ENCODE measurements at regions not wholly inside any gene's neighbourhood (a gene's known extent, or its start where the extent isn't known, plus 50 kb on each side); places are given as distances from the start of the nearest gene placed in this dataset.

GRCh38 chr7:16026253-16027020 lies 340.0 kb upstream of the MEOX2 start:
- TF ChIP-seq FOXM1 (IDR thresholded peaks at IDR 0.05; ENCODE audit: borderline replicate concordance, low read depth) (no peak), EP300 (IDR thresholded peaks at IDR 0.05; ENCODE audit: borderline replicate concordance) (no peak), EGR1 (IDR thresholded peaks at IDR 0.05) (no peak), CEBPB (IDR thresholded peaks at IDR 0.05) (no peak), YY1 (IDR thresholded peaks at IDR 0.05; ENCODE audit: low read depth) (no peak), TCF12 (IDR thresholded peaks at IDR 0.05; ENCODE audit: low read depth) (no peak), TEAD4 (IDR thresholded peaks at IDR 0.05) (no peak), ZBTB7A (IDR thresholded peaks at IDR 0.05; ENCODE audit: low read depth) (no peak), USF1 (IDR thresholded peaks at IDR 0.05) (no peak), MAX (IDR thresholded peaks at IDR 0.05) (no peak), REST (IDR thresholded peaks at IDR 0.05; ENCODE audit: low read depth) (no peak), CREB1 (IDR thresholded peaks at IDR 0.05; ENCODE audit: low read depth) (no peak), RAD21 (IDR thresholded peaks at IDR 0.05; ENCODE audit: low read depth) (no peak), TAF1 (IDR thresholded peaks at IDR 0.05; ENCODE audit: low read depth) (no peak), NFIC (IDR thresholded peaks at IDR 0.05) (no peak)

GRCh38 chr7:16025696-16026095 lies 339.2 kb upstream of the MEOX2 start:
- no peak for TF ChIP-seq MAX (IDR thresholded peaks at IDR 0.05)
- TF ChIP-seq NFIC (IDR thresholded peaks at IDR 0.05): no peak
- no peak for TF ChIP-seq TAF1 (IDR thresholded peaks at IDR 0.05; ENCODE audit: low read depth)
- no peak for TF ChIP-seq CREB1 (IDR thresholded peaks at IDR 0.05; ENCODE audit: low read depth)
- TF ChIP-seq REST (IDR thresholded peaks at IDR 0.05; ENCODE audit: low read depth): no peak
- no peak for TF ChIP-seq USF1 (IDR thresholded peaks at IDR 0.05)
- no peak for TF ChIP-seq ZBTB7A (IDR thresholded peaks at IDR 0.05; ENCODE audit: low read depth)
- TF ChIP-seq TEAD4 (IDR thresholded peaks at IDR 0.05): no peak
- TF ChIP-seq FOXM1 (IDR thresholded peaks at IDR 0.05; ENCODE audit: borderline replicate concordance, low read depth): no peak
- TF ChIP-seq YY1 (IDR thresholded peaks at IDR 0.05; ENCODE audit: low read depth): no peak
- TF ChIP-seq EP300 (IDR thresholded peaks at IDR 0.05; ENCODE audit: borderline replicate concordance): no peak
- no peak for TF ChIP-seq TCF12 (IDR thresholded peaks at IDR 0.05; ENCODE audit: low read depth)
- TF ChIP-seq CEBPB (IDR thresholded peaks at IDR 0.05): no peak
- TF ChIP-seq RAD21 (IDR thresholded peaks at IDR 0.05; ENCODE audit: low read depth): no peak

GRCh38 chr7:16023503-16023902 lies 337.0 kb upstream of the MEOX2 start:
- TF ChIP-seq MAX (IDR thresholded peaks at IDR 0.05): no peak
- no peak for TF ChIP-seq TEAD4 (IDR thresholded peaks at IDR 0.05)
- TF ChIP-seq TCF12 (IDR thresholded peaks at IDR 0.05; ENCODE audit: low read depth): no peak
- no peak for TF ChIP-seq TAF1 (IDR thresholded peaks at IDR 0.05; ENCODE audit: low read depth)
- no peak for TF ChIP-seq REST (IDR thresholded peaks at IDR 0.05; ENCODE audit: low read depth)
- TF ChIP-seq CEBPB (IDR thresholded peaks at IDR 0.05): no peak
- TF ChIP-seq FOXM1 (IDR thresholded peaks at IDR 0.05; ENCODE audit: borderline replicate concordance, low read depth): no peak
- TF ChIP-seq CREB1 (IDR thresholded peaks at IDR 0.05; ENCODE audit: low read depth): no peak
- TF ChIP-seq USF1 (IDR thresholded peaks at IDR 0.05): no peak
- no peak for TF ChIP-seq EGR1 (IDR thresholded peaks at IDR 0.05)
- no peak for TF ChIP-seq EP300 (IDR thresholded peaks at IDR 0.05; ENCODE audit: borderline replicate concordance)
- no peak for TF ChIP-seq RAD21 (IDR thresholded peaks at IDR 0.05; ENCODE audit: low read depth)
